H7 (cell line): ENCODE measurements at regions not wholly inside any gene's neighbourhood (a gene's known extent, or its start where the extent isn't known, plus 50 kb on each side); places are given as distances from the start of the nearest gene placed in this dataset.

Source experiments
- DNase-seq: peaks from one replicate; pipeline ENCODE4 v3.0.0; 2012
- H3K27me3 ChIP-seq: 2 replicates; pipeline ENCODE4 v1.6.0; 2011; ENCODE audit warnings: mild to moderate bottlenecking, low read length; ENCODE audit not compliant: control insufficient read depth, insufficient read depth
- H3K36me3 ChIP-seq: replicated peaks from 2 replicates; pipeline ENCODE4 v1.5.1; 2011; ENCODE audit warnings: low read length; ENCODE audit not compliant: control insufficient read depth, insufficient read depth
- H3K4me3 ChIP-seq: 2 replicates; pipeline ENCODE4 v1.5.1; 2011; ENCODE audit warnings: low read depth, mild to moderate bottlenecking, control low read depth, low read length, moderate library complexity; ENCODE audit not compliant: insufficient read depth

- Histone ChIP-seq H3K36me3 (no peaks in the 10 kb centered on the region), H3K27me3 (no peaks in the 10 kb centered on the region), H3K4me3 (no peak overlapping the region)
- no peak for DNase-seq
These were observed 404.5 kb downstream of the INSC start for GRCh38 chr11:15519124-15519791.

GRCh38 chr11:15519911-15520310 lies 405.2 kb downstream of the INSC start:
- H3K36me3 ChIP-seq = no peaks in the 10 kb centered on the region
- H3K27me3 ChIP-seq = no peaks in the 10 kb centered on the region
- H3K4me3 ChIP-seq = no peak overlapping the region
- DNase-seq = no peak

DNA sequence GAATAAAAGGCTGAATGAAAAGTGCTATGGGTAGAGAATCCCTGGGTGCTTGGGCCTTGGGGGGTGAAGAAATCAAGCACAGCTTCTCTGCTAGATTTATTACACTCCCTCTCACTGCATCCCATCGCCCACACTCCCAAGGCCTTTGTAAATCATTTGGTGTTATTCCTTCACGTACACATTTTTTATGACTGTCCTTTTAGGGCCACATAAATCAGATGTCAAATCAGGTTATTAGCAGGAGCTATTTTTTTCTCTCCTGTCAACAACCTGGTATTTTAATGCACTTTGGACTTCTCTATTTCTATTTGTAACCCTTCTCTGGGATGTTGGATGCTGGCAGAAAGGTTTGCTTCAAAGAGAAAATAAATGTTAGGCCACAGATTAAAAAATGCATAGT lies 408.8 kb downstream of the INSC start:
- H3K36me3 ChIP-seq = no peaks in the 10 kb centered on the region; the same call in 1 of the 2 replicates
- H3K27me3 ChIP-seq = no peaks in the 10 kb centered on the region
- no peak overlapping the region for H3K4me3 ChIP-seq
- no peak for DNase-seq

- Histone ChIP-seq H3K36me3 (no peaks in the 10 kb centered on the region; the same call in 1 of the 2 replicates), H3K27me3 (no peaks in the 10 kb centered on the region), H3K4me3 (no peak overlapping the region)
- DNase-seq = no peak
These were observed 410.9 kb downstream of the INSC start for GRCh38 chr11:15525582-15525981.

- Histone ChIP-seq H3K4me3 (no peak overlapping the region), H3K27me3 (no peaks in the 10 kb centered on the region), H3K36me3 (no peaks in the 10 kb centered on the region; the same call in 1 of the 2 replicates)
- DNase-seq = no peak
These were observed 411.3 kb downstream of the INSC start for GRCh38 chr11:15526032-15526431.

DNA sequence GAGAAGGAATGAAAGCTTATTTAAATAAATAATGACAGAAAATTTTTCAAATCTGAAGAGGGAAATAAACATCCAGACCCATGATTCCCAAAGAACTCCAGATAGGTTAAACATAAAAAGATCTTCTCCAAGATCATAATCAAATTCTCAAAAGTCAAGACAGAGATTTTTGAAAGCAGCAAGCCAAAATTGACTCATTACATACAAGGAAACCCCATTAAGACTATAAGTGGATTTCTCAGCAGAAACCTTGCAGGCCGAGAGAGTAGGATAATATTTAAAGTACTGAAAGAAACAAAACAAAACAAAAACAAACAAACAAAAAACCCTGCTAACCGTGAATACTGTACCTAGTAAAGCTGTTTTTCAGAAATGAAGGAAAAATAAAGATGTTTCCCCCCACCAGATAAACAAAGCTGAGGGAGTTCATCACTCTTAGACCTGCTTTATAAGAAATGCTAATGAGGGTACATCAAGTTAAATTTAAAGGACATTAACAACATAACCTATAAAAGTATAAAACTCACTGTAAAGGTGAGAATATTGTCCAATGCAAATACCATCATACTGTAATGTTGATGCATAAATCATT lies 412.2 kb downstream of the INSC start:
- DNase-seq = no peak
- Histone ChIP-seq H3K36me3 (no peaks in the 10 kb centered on the region; the same call in 1 of the 2 replicates), H3K4me3 (no peak overlapping the region), H3K27me3 (no peaks in the 10 kb centered on the region)

GRCh38 chr11:15532432-15532831 lies 417.7 kb downstream of the INSC start:
- no peak overlapping the region for H3K4me3 ChIP-seq
- H3K27me3 ChIP-seq = no peaks in the 10 kb centered on the region
- H3K36me3 ChIP-seq = no peaks in the 10 kb centered on the region
- DNase-seq = no peak

DNA sequence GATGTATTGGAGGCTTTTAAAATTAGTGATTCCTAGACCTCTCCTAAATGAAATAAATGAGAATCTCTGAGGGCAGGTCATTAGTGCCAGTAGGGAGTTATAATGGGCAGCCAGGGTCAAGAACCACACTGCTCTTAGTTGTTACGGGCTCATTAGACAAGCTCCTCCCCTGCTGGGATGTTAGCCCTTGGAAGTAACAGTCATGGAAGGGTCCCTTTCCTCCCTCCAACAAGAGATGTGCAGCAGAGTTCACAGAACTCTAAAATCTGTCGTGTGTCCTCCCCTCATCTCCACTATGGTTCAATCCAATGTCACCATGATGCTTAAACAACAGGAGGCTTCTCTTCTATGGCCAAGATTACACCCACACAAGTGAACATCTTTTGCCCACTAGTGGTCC lies 419.5 kb downstream of the INSC start:
- Histone ChIP-seq H3K27me3 (no peaks in the 10 kb centered on the region), H3K4me3 (no peak overlapping the region), H3K36me3 (no peaks in the 10 kb centered on the region)
- no peak for DNase-seq

GRCh38 chr11:15535414-15535813 lies 420.7 kb downstream of the INSC start:
- DNase-seq = no peak
- Histone ChIP-seq H3K27me3 (no peaks in the 10 kb centered on the region), H3K36me3 (no peaks in the 10 kb centered on the region), H3K4me3 (no peak overlapping the region)

DNA sequence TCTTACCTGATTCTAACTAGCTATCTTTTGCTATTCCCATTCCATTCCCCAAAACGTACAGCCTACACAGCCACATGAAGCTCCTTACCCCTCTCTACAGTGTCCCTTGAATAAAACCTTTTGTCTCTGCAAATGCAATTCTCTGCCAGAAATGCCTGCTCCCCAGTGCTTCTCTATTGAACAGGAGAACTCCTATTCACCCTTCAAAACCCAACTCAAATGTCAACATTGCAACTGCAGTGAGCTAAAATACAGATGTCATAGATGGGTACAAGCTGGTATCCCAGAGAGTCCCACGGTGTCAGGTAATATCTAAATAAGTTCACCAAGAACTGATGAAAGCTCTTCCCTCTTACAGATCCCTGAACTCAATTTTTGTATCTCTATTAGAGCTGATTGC lies 421.7 kb downstream of the INSC start:
- Histone ChIP-seq H3K4me3 (no peak overlapping the region), H3K27me3 (no peaks in the 10 kb centered on the region), H3K36me3 (no peaks in the 10 kb centered on the region)
- no peak for DNase-seq

- no peak overlapping the region for H3K4me3 ChIP-seq
- H3K36me3 ChIP-seq = no peaks in the 10 kb centered on the region
- H3K27me3 ChIP-seq = no peaks in the 10 kb centered on the region
- peak; percentile 20 for DNase-seq
These were observed 424.9 kb downstream of the INSC start for GRCh38 chr11:15539645-15540044.

GRCh38 chr11:15541079-15541478 lies 426.4 kb downstream of the INSC start:
- no peaks in the 10 kb centered on the region for H3K36me3 ChIP-seq
- no peak for DNase-seq
- no peak overlapping the region for H3K4me3 ChIP-seq
- no peaks in the 10 kb centered on the region for H3K27me3 ChIP-seq

GRCh38 chr11:15544353-15544752 lies 429.6 kb downstream of the INSC start:
- H3K36me3 ChIP-seq = no peaks in the 10 kb centered on the region
- H3K4me3 ChIP-seq = no peak overlapping the region
- no peaks in the 10 kb centered on the region for H3K27me3 ChIP-seq
- no peak for DNase-seq

- Histone ChIP-seq H3K4me3 (no peak overlapping the region), H3K36me3 (no peaks in the 10 kb centered on the region), H3K27me3 (no peaks in the 10 kb centered on the region)
- DNase-seq = no peak
These were observed 433.0 kb downstream of the INSC start for GRCh38 chr11:15547685-15548084.

DNA sequence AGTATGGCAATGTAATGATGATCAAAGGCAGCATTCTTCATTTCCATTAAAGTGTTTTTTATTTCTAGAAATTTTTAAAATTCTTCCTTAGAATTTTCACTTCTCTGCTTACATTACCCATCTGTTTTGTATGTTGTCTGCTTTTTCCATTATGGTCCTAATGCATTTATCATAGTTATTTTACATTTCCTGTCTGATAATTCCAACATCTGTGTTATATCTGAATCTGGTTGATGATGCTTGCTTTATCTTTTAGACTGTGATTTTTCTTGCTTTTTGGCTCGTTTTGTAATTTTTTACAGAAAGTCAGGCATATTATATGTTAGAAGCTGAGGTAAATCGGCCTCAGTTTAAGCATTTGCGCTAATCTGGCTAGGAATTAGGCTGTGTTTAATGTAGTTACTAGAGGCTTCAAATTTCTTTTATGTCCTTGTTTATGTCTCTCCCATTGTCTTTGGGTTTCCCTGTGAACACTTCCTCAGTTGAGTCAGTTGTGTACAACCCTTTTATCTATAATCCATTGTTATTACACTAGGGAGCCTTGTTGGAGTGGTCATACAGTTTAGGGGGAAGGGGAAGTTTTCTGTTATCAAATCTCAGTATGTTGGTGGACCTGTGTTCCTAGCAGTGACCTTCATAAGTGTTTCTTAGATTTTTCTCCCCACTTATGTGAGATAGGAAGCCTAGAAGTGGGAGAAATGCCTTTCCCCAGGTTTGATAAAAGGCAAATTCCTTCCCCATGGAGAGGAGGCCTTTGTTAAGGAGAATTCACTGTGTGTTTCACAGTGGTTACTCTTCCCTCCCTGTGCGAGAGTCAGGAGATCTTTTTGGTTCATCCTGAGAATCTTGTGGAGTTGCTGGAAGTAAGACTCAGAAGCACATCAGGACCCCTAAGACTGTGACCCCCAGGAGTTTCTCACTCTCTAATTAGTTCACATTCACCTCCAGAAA lies 437.5 kb downstream of the INSC start:
- H3K4me3 ChIP-seq = no peak overlapping the region
- peak; percentile 50 for DNase-seq
- no peaks in the 10 kb centered on the region for H3K36me3 ChIP-seq
- H3K27me3 ChIP-seq = no peaks in the 10 kb centered on the region
